Pancreas (tissue), 10 donors: ENCODE measurements at regions not wholly inside any gene's neighbourhood (a gene's known extent, or its start where the extent isn't known, plus 50 kb on each side); places are given as distances from the start of the nearest gene placed in this dataset.

Experiments
- ATAC-seq, 4 donors: fragments of 200-7000 bp; cut with Tn5 transposase; one replicate each; pipeline versions ENCODE4 v1.8.0 to v1.9.1; 2020; ENCODE audit warnings: mild to moderate bottlenecking in 4 of 4, moderate library complexity in 4 of 4
- DNase-seq, 6 donors: peaks; one replicate each; pipeline ENCODE4 v3.0.0-alpha.2; 2020
- FAIRE-seq: peaks from 2 replicates; lab custom pipeline; 2012; peaks lifted over from hg19 to GRCh38; lab: Jason Lieb, UNC
- H3K27ac ChIP-seq, 4 donors: fragments of 200-600 bp; sonication (generic); 1 replicate in 3 of 4; 2 replicates in 1 of 4; pipeline versions ENCODE4 v1.5.0 to v1.8.0; 2020
- H3K27me3 ChIP-seq, 4 donors: fragments of 200-600 bp; one replicate each; pipeline ENCODE4 v1.8.0; 2021
- H3K36me3 ChIP-seq, 3 donors: fragments of 200-600 bp; sonication (generic) in 1 of 3; one replicate each; pipeline versions ENCODE4 v1.5.0 to v1.8.0; 2020 to 2021
- H3K4me1 ChIP-seq, 3 donors: fragments of 200-600 bp; one replicate each; pipeline ENCODE4 v1.8.0; 2021
- H3K4me3 ChIP-seq, 4 donors: fragments of 200-600 bp; sonication (generic) in 2 of 4; one replicate each; pipeline versions ENCODE4 v1.5.0 to v1.8.0; 2020 to 2021
- H3K9me3 ChIP-seq, 4 donors: fragments of 200-600 bp; one replicate each; pipeline ENCODE4 v1.8.0; 2021
- CTCF ChIP-seq, 4 donors: fragments of 200-600 bp; sonication (generic) in 3 of 4; IDR thresholded peaks; one replicate each; pipeline versions ENCODE4 v1.5.0 to v1.8.0; 2021; ENCODE audit warnings: antibody characterized with exemption in 4 of 4
- WGBS, 2 donors: extraction: QIAGEN DNeasy Blood & Tissue Kit; methylation state at CpG; one replicate each; pipeline ENCODE4 v1.1.7; 2013; 5-methylcytosine and 5-hydroxymethylcytosine counted together
- intact Hi-C, 3 donors: fragments of 100-400 bp; cut with DNase I; formaldehyde crosslinking; loops; one replicate each; pipeline versions ENCODE4 v1.11.1 to v1.14.2; 2022
- donor health status: healthy with polysubstance abuse.
- donor health status: DM: no; HTN: no; CAD: no; lungs with moderate emphysema.
- donor health status: DM: no; HTN: no; CAD: no.
- donor health status: control.
- donor health status: control.
- donor health status: Bipolar disorder and iron deficiency.
- donor health status: DM: yes; HTN: yes; CAD: no.
- donor health status: DM: no; HTN: no; CAD: no.
- donor health status: DM: no; HTN: no; CAD: no.
- donor health status: DM: yes; HTN: yes; CAD: no.

GRCh38 chr9:84054341-84055010, 73.9 kb downstream of the RMI1 start:
- Histone ChIP-seq H3K27me3 (no peaks in the 10 kb centered on the region), H3K4me3 (no peak overlapping the region), H3K36me3 (no peaks in the 10 kb centered on the region), H3K9me3 (no peaks in the 10 kb centered on the region), H3K4me1 (no peaks in the 10 kb centered on the region), H3K27ac (no peak overlapping the region)
- 58 to 65% methylated on average over 7 of the region's 7 CpGs for WGBS, 2 donors
- FAIRE-seq (no peak), ATAC-seq (no peak), DNase-seq (no peak)
- TF ChIP-seq CTCF (IDR thresholded peaks at IDR 0.05) = no peak
- intact Hi-C loops = no loop called here

- ATAC-seq = no peak
- Histone ChIP-seq H3K9me3 (no peaks in the 10 kb centered on the region), H3K27me3 (no peaks in the 10 kb centered on the region), H3K4me3 (no peak overlapping the region), H3K36me3 (no peaks in the 10 kb centered on the region), H3K27ac (no peak overlapping the region), H3K4me1 (peaks cover 0 to 5% (median 0%) of the 10 kb centered on the region in 3 donors)
- 69 to 89% methylated on average over 4 of the region's 4 CpGs for WGBS, 2 donors
- no peak for FAIRE-seq
- no peak for TF ChIP-seq CTCF (IDR thresholded peaks at IDR 0.05)
- DNase-seq = no peak
- intact Hi-C loops = no loop called here
These were observed 77.1 kb downstream of the RMI1 start for GRCh38 chr9:84057662-84058061.

DNA sequence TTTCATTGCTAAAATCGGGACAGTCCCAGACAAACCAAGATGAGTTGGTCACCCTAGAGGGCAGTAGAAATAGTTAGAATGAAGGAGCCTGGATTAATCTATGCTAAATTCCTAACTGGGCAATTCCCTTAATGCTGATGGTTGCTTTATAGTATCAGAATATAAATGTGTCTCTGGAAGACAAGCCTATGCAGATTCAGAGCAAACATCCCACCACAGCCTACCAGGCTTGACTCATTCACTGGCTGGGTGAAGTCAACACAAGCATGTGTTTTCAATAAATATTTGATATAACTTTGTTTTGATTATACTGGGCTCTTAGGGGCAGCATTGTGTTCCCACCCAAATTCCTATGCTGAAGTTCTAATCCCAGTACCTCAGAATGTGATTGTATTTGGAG, 79.3 kb downstream of the RMI1 start:
- Histone ChIP-seq H3K9me3 (no peaks in the 10 kb centered on the region), H3K4me3 (no peak overlapping the region), H3K4me1 (peaks cover 0 to 5% (median 0%) of the 10 kb centered on the region in 3 donors), H3K36me3 (no peaks in the 10 kb centered on the region), H3K27me3 (no peaks in the 10 kb centered on the region), H3K27ac (no peak overlapping the region)
- TF ChIP-seq CTCF (IDR thresholded peaks at IDR 0.05) = no peak
- FAIRE-seq (no peak), ATAC-seq (no peak), DNase-seq (no peak)
- intact Hi-C loops = no loop called here
- WGBS, 2 donors = 79 to 89% methylated on average over 1 of the region's 1 CpG

DNA sequence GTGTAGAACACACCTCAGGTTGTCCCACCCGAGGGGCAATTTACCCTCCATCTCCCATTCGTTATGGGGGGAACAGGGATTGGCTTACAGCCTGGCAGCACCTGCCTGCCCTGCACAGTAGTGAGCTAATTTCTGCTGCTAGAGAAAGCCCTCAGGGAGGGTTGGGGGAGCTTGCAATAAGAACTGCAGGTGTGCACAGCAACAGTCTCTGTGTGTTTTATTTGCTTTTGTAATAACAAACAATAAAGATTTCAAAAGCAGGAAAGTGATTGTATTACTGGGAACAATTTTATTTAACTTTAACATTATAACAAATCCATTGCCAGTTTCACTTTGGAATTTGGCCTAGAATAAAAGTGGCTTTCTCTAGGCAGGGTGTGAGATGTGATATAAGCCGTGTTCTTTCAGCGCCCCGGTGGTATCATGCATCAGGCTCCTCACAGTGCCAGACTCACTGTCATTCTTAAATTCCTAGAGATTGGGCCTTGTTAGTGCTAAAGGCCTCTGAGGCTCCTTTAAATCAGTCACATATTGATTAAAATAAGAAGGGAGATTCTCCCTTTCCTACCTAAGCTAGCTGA, 81.1 kb downstream of the RMI1 start:
- Histone ChIP-seq H3K4me1 (peaks cover 0 to 5% (median 0%) of the 10 kb centered on the region in 3 donors), H3K27me3 (no peaks in the 10 kb centered on the region), H3K27ac (no peak overlapping the region), H3K36me3 (no peaks in the 10 kb centered on the region), H3K4me3 (no peak overlapping the region), H3K9me3 (no peaks in the 10 kb centered on the region)
- FAIRE-seq (no peak), ATAC-seq (peak in 1 of 4 donors; percentile 69), DNase-seq (no peak)
- intact Hi-C loops = no loop called here
- TF ChIP-seq CTCF (IDR thresholded peaks at IDR 0.05) = no peak
- 21 to 29% methylated on average over 5 of the region's 5 CpGs for WGBS, 2 donors

GRCh38 chr9:84062538-84062937, 81.9 kb downstream of the RMI1 start:
- Histone ChIP-seq H3K27ac (no peak overlapping the region), H3K27me3 (no peaks in the 10 kb centered on the region), H3K36me3 (no peaks in the 10 kb centered on the region), H3K4me1 (peaks cover 0 to 5% (median 0%) of the 10 kb centered on the region in 3 donors), H3K9me3 (no peaks in the 10 kb centered on the region), H3K4me3 (no peak overlapping the region)
- no peak for DNase-seq
- intact Hi-C loops = no loop called here
- no peak for ATAC-seq
- no peak for FAIRE-seq
- WGBS, 2 donors = 43 to 66% methylated on average over 1 of the region's 1 CpG
- no peak for TF ChIP-seq CTCF (IDR thresholded peaks at IDR 0.05)
